K562 (cell line): ENCODE measurements at regions not wholly inside any gene's neighbourhood (a gene's known extent, or its start where the extent isn't known, plus 50 kb on each side); places are given as distances from the start of the nearest gene placed in this dataset.
"Not testable (repeated sequence)": the region's sequence is repeated elsewhere in the genome, so short reads cannot be mapped to it uniquely, and the experiment has no call there.

Experiments used
- ATAC-seq: fragments of 200-7000 bp; cut with Tn5 transposase; 3 replicates; pipeline ENCODE4 v1.9.1; 2020; ENCODE audit warnings: moderate library complexity
- BruUV-seq: library from RNA; stranded (reverse); fragments of 400-500 nt; replicated peaks from 2 replicates; lab custom pipeline; 2021; lab: Mats Ljungman, UMichigan
- CTCF ChIA-PET: fragments of 300-600 bp; formaldehyde crosslinking; extraction: SDS; loops from one replicate; lab custom pipeline; 2021; ENCODE audit warnings: low intra/inter-chr PET ratio; lab: Yijun Ruan, JAX
- POLR2A ChIA-PET: fragments of 300-600, 350-650 bp; sonication (Branson Sonifier 250); formaldehyde crosslinking; extraction: SDS; loops from one replicate; lab custom pipeline; 2021; ENCODE audit warnings: antibody characterized with exemption, inconsistent platforms; lab: Yijun Ruan, JAX
- DNase-seq, 4 experiments: peaks; one replicate each; pipeline versions ENCODE4 v3.0.0 to v3.0.0-alpha.2; 2011 to 2018; ENCODE audit warnings: low spot score in 3 of 4, mixed read lengths in 3 of 4; ENCODE audit errors: extremely low read depth in 1 of 4
- FAIRE-seq: peaks from 2 replicates; lab custom pipeline; 2011; peaks lifted over from hg19 to GRCh38; lab: Jason Lieb, UNC
- H2AFZ ChIP-seq: 2 replicates; pipeline ENCODE4 v1.6.0; 2011; ENCODE audit warnings: low read depth, low read length, control low read depth, inconsistent platforms
- H3K27ac ChIP-seq: fragments of 200-600 bp; 3 replicates; pipeline ENCODE4 v1.8.0; 2011; ENCODE audit warnings: low read depth, mild to moderate bottlenecking, control low read depth, inconsistent platforms, low read length, moderate library complexity, mixed read lengths; ENCODE audit errors: extremely low read depth
- H3K27me3 ChIP-seq, 2 experiments: fragments of 300-600 bp in 1 of 2; 2 replicates in 1 of 2; 3 replicates in 1 of 2; pipeline versions ENCODE4 v1.6.0 to v1.8.0; 2011; ENCODE audit warnings: inconsistent platforms in 2 of 2, low read length in 2 of 2, mild to moderate bottlenecking in 1 of 2, mixed read lengths in 1 of 2, moderate library complexity in 1 of 2; ENCODE audit not compliant: control insufficient read depth in 2 of 2, insufficient read depth in 2 of 2
- H3K36me3 ChIP-seq: fragments of 300-600 bp; 3 replicates; pipeline ENCODE4 v1.8.0; 2011; ENCODE audit warnings: mild to moderate bottlenecking, low read length, inconsistent platforms; ENCODE audit not compliant: control insufficient read depth, insufficient read depth
- H3K4me1 ChIP-seq, 2 experiments: fragments of 200-600 bp in 1 of 2; replicated peaks in 1 of 2; 2 replicates in 1 of 2; 3 replicates in 1 of 2; pipeline versions ENCODE4 v1.5.1 to v1.8.0; 2011; ENCODE audit warnings: inconsistent platforms in 2 of 2, low read length in 2 of 2, mild to moderate bottlenecking in 1 of 2, mixed read lengths in 1 of 2, moderate library complexity in 1 of 2; ENCODE audit not compliant: control insufficient read depth in 2 of 2, insufficient read depth in 2 of 2
- H3K4me2 ChIP-seq: 2 replicates; pipeline ENCODE4 v1.6.1; 2011; ENCODE audit warnings: low read length, control low read depth, inconsistent platforms, mixed read lengths; ENCODE audit not compliant: insufficient read depth
- H3K4me3 ChIP-seq: fragments of 200-600 bp; sonication (generic), shearing (Covaris generic); 2 replicates; pipeline ENCODE4 v1.5.1; 2016; ENCODE audit warnings: control low read depth, inconsistent platforms
- H3K79me2 ChIP-seq: fragments of 200-600 bp; 3 replicates; pipeline ENCODE4 v1.8.0; 2011; ENCODE audit warnings: low read length, inconsistent platforms; ENCODE audit not compliant: control insufficient read depth, insufficient read depth
- H3K9ac ChIP-seq, 2 experiments: 2 replicates each; pipeline versions ENCODE4 v1.6.0 to v1.6.1; 2011; ENCODE audit warnings: low read depth in 2 of 2, low read length in 2 of 2, control low read depth in 1 of 2, inconsistent platforms in 1 of 2, mild to moderate bottlenecking in 1 of 2, mixed read lengths in 1 of 2; ENCODE audit not compliant: insufficient read depth in 1 of 2
- H3K9me1 ChIP-seq: one replicate; pipeline ENCODE4 v1.6.0; 2011; ENCODE audit warnings: inconsistent platforms, mild to moderate bottlenecking, low read length, moderate library complexity; ENCODE audit not compliant: control insufficient read depth, insufficient read depth
- H3K9me3 ChIP-seq: replicated peaks from 2 replicates; pipeline ENCODE4 v1.5.1; 2011; ENCODE audit warnings: low read depth, low read length, inconsistent platforms; ENCODE audit not compliant: control insufficient read depth, insufficient read depth
- H4K20me1 ChIP-seq: replicated peaks from 2 replicates; pipeline ENCODE4 v1.6.1; 2011; ENCODE audit warnings: low read length, inconsistent platforms, mixed read lengths; ENCODE audit not compliant: control insufficient read depth, insufficient read depth
- ARID1B ChIP-seq: fragments of 450-650 bp; IDR thresholded peaks from 2 replicates; pipeline ENCODE4 v1.6.1; 2016; ENCODE audit warnings: antibody characterized with exemption, mild to moderate bottlenecking, inconsistent platforms
- ARID4B ChIP-seq: sonication (generic); formaldehyde crosslinking; IDR thresholded peaks from 2 replicates; pipeline ENCODE4 v1.8.0; 2022; ENCODE audit warnings: mild to moderate bottlenecking, missing genetic modification reagents
- CREB1 ChIP-seq, 2 experiments: sonication (generic) in 1 of 2; formaldehyde crosslinking in 1 of 2; IDR thresholded peaks; 2 replicates each; pipeline versions ENCODE4 v1.6.1 to v1.8.0; 2012 to 2022; ENCODE audit warnings: inconsistent platforms in 1 of 2, mild to moderate bottlenecking in 1 of 2, missing genetic modification reagents in 1 of 2, moderate library complexity in 1 of 2
- DIDO1 ChIP-seq: fragments of 450-650 bp; IDR thresholded peaks from 2 replicates; pipeline ENCODE4 v1.6.1; 2016; ENCODE audit warnings: low read depth, missing biosample characterization, missing genetic modification characterization
- GATAD2B ChIP-seq: fragments of 450-650 bp; IDR thresholded peaks from 2 replicates; pipeline ENCODE4 v1.6.1; 2017; ENCODE audit warnings: mild to moderate bottlenecking, borderline replicate concordance
- HLTF ChIP-seq: fragments of 450-650 bp; IDR thresholded peaks from 2 replicates; pipeline ENCODE4 v1.6.1; 2016
- HNRNPL ChIP-seq: fragments of 200-400 bp; formaldehyde crosslinking; IDR thresholded peaks from 2 replicates; pipeline ENCODE4 v1.6.1; 2017; ENCODE audit warnings: low read depth, mild to moderate bottlenecking, low read length
- MED1 ChIP-seq: sonication (generic); formaldehyde crosslinking; IDR thresholded peaks from 2 replicates; pipeline ENCODE4 v1.8.1; 2023; ENCODE audit warnings: missing genetic modification reagents, borderline replicate concordance
- MEIS2 ChIP-seq: fragments of 450-650 bp; IDR thresholded peaks from 2 replicates; pipeline ENCODE4 v1.6.1; 2014; ENCODE audit warnings: mild to moderate bottlenecking; ENCODE audit not compliant: partially characterized antibody
- RBM22 ChIP-seq: fragments of 200-400 bp; formaldehyde crosslinking; IDR thresholded peaks from 2 replicates; pipeline ENCODE4 v1.6.1; 2018; ENCODE audit warnings: low read length, low read depth; ENCODE audit not compliant: poor library complexity, severe bottlenecking
- TEAD4 ChIP-seq, 2 experiments: sonication (generic) in 1 of 2; formaldehyde crosslinking in 1 of 2; IDR thresholded peaks; 2 replicates each; pipeline versions ENCODE4 v1.6.1 to v1.8.0; 2012 to 2022; ENCODE audit warnings: borderline replicate concordance in 1 of 2, inconsistent platforms in 1 of 2, low read length in 1 of 2, mild to moderate bottlenecking in 1 of 2, missing genetic modification reagents in 1 of 2
- THRAP3 ChIP-seq: fragments of 450-650 bp; IDR thresholded peaks from 2 replicates; pipeline ENCODE4 v1.6.1; 2016; ENCODE audit warnings: mild to moderate bottlenecking, inconsistent platforms, borderline replicate concordance
- TRIM24 ChIP-seq, 2 experiments: fragments of 450-650 bp; IDR thresholded peaks; 2 replicates each; pipeline ENCODE4 v1.6.1; 2016
- ZFP36 ChIP-seq: fragments of 150-350 bp; IDR thresholded peaks from 2 replicates; pipeline ENCODE4 v1.6.1; 2018; ENCODE audit warnings: low read length, low read depth; ENCODE audit not compliant: partially characterized antibody
- ZNF785 ChIP-seq: fragments of 250-450 bp; sonication (Bioruptor Pico); IDR thresholded peaks from 2 replicates; pipeline ENCODE4 v1.4.0; 2020; ENCODE audit warnings: mild to moderate bottlenecking
- WGBS: fragments of 100-300 bp; shearing (Covaris generic); methylation state at CpG from one replicate; pipeline ENCODE4 v1.1.6; 2016; ENCODE audit warnings: low coverage, mixed read lengths; ENCODE audit not compliant: insufficient coverage; ENCODE audit errors: missing lambda C conversion rate; 5-methylcytosine and 5-hydroxymethylcytosine counted together
- in situ Hi-C: fragments of 300-500 bp; cut with MboI; formaldehyde crosslinking; loops from 4 replicates; pipeline ENCODE4 v1.15.0; 2018; ENCODE audit warnings: inconsistent platforms, mixed read lengths
- intact Hi-C: fragments of 100-400 bp; cut with micrococcal nuclease; formaldehyde crosslinking; loops from 2 replicates; pipeline ENCODE4 v1.14.2; 2022
- TF ChIP-seq, protein P1 (sequence below): fragments of 450-650 bp; formaldehyde crosslinking; IDR thresholded peaks from 2 replicates; pipeline ENCODE4 v1.4.0; 2022; ENCODE audit warnings: missing genetic modification characterization
- TF ChIP-seq, protein P2 (sequence below): fragments of 450-650 bp; IDR thresholded peaks from 2 replicates; pipeline ENCODE4 v1.6.1; 2016

DNA sequence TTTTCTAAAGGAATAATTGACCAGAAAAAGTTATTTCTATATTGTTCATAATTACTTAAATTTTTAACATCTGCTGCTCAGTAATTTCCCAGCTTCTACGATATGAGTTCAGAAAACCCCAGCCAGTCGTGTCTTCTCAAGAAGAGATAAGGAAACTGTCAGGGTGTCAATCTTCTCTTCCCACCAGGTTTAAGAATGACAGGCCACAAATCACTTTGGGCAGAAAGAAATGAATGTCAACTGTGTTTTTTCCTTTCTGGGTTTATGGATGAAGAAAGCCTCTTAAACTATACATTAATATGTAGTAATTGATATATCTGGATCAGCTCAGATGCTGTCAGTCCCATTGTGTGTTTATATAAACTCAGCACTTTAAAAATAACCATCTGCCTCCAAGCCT, 453.2 kb upstream of the NUDT12 start (continued):
- TF ChIP-seq ARID4B (CRISPR knock-in tag): no peak
- TF ChIP-seq GATAD2B: no peak
- TF ChIP-seq HLTF: no peak
- no peak for TF ChIP-seq CREB1 (IDR thresholded peaks at IDR 0.05)
- no peak for TF ChIP-seq CREB1 (CRISPR knock-in tag; IDR thresholded peaks at IDR 0.05)
- TF ChIP-seq MED1 (CRISPR knock-in tag): no peak
- no peak for TF ChIP-seq THRAP3
- TF ChIP-seq RBM22: no peak
- peak; percentile 48; the same call in 1 of the 2 replicates for TF ChIP-seq TEAD4 (IDR thresholded peaks at IDR 0.05; ENCODE audit: low read length)
- TF ChIP-seq TEAD4 (CRISPR knock-in tag; IDR thresholded peaks at IDR 0.05; ENCODE audit: borderline replicate concordance): no peak
- TF ChIP-seq, protein P1, sequence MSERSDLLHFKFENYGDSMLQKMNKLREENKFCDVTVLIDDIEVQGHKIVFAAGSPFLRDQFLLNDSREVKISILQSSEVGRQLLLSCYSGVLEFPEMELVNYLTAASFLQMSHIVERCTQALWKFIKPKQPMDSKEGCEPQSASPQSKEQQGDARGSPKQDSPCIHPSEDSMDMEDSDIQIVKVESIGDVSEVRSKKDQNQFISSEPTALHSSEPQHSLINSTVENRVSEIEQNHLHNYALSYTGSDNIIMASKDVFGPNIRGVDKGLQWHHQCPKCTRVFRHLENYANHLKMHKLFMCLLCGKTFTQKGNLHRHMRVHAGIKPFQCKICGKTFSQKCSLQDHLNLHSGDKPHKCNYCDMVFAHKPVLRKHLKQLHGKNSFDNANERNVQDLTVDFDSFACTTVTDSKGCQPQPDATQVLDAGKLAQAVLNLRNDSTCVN (CRISPR knock-in tag): no peak
- TF ChIP-seq MEIS2: peak; percentile 96
- TF ChIP-seq, protein P2, sequence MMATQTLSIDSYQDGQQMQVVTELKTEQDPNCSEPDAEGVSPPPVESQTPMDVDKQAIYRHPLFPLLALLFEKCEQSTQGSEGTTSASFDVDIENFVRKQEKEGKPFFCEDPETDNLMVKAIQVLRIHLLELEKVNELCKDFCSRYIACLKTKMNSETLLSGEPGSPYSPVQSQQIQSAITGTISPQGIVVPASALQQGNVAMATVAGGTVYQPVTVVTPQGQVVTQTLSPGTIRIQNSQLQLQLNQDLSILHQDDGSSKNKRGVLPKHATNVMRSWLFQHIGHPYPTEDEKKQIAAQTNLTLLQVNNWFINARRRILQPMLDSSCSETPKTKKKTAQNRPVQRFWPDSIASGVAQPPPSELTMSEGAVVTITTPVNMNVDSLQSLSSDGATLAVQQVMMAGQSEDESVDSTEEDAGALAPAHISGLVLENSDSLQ: peak; percentile 96
- TF ChIP-seq ZNF785 (CRISPR knock-in tag): no peak
- peak; percentile 61 for TF ChIP-seq ARID1B
- 0 out of 4 replicates have a peak, but pooled peaks of 1 of the 2 experiments have one; percentile 11 for TF ChIP-seq TRIM24 (IDR thresholded peaks at IDR 0.05)
- TF ChIP-seq HNRNPL: no peak
- no peak for TF ChIP-seq DIDO1 (tag)
- TF ChIP-seq ZFP36: no peak
- TF ChIP-seq, all 486 proteins: peak for 14

DNA sequence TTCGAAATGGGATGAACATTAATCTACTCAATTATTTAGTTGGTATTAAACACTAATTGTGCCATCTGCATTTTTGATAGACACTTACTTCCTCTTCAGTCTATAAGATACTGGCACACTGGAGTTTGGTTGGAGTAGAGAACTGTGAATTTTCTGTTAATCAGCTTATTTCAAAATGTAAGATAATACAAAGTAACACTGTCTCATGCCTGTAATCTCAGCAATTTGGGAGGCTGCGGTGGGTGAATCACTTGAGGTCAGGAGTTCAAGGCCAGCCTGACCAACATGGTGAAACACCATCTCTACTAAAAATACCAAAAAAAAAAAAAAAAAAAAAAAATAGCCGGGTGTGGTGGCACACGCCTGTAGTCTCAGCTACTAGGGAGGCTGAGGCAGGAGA, 440.2 kb upstream of the NUDT12 start:
- H3K36me3 ChIP-seq, CTCF ChIA-PET, FAIRE-seq, BruUV-seq, H4K20me1 ChIP-seq, ATAC-seq, H3K4me1 ChIP-seq, H3K4me2 ChIP-seq, intact Hi-C loops, H3K9ac ChIP-seq, H3K9me1 ChIP-seq, in situ Hi-C loops, H3K27ac ChIP-seq, H2AFZ ChIP-seq, H3K4me3 ChIP-seq, H3K9me3 ChIP-seq, DNase-seq, H3K79me2 ChIP-seq, H3K27me3 ChIP-seq: not testable (repeated sequence)
- POLR2A ChIA-PET: interaction anchor here (0.5 to 1.3 kb wide), 2 partner anchors 11 to 13 kb away, joined by 3 read pairs; no protein-coding TSS in a partner anchor
- 0% methylated on average over 2 of the region's 4 CpGs for WGBS
